SU-DHL-6 (cell line): ENCODE measurements at regions not wholly inside any gene's neighbourhood (a gene's known extent, or its start where the extent isn't known, plus 50 kb on each side); places are given as distances from the start of the nearest gene placed in this dataset.

Experiments used
- EZH2phosphoT487 ChIP-seq: fragments of 200-600 bp; sonication (generic), shearing (Covaris generic); conservative IDR thresholded peaks from 2 replicates; pipeline ENCODE4 v1.6.1; 2018; ENCODE audit warnings: mild to moderate bottlenecking, antibody characterized with exemption, low read length, moderate library complexity, mixed read lengths
- TF ChIP-seq, protein P1 (sequence below): fragments of 200-600 bp; sonication (generic); IDR thresholded peaks from one replicate; pipeline ENCODE4 v1.5.1; 2017; ENCODE audit warnings: antibody characterized with exemption, mild to moderate bottlenecking, low read length, moderate library complexity; ENCODE audit not compliant: insufficient read depth, poor library complexity, severe bottlenecking

DNA sequence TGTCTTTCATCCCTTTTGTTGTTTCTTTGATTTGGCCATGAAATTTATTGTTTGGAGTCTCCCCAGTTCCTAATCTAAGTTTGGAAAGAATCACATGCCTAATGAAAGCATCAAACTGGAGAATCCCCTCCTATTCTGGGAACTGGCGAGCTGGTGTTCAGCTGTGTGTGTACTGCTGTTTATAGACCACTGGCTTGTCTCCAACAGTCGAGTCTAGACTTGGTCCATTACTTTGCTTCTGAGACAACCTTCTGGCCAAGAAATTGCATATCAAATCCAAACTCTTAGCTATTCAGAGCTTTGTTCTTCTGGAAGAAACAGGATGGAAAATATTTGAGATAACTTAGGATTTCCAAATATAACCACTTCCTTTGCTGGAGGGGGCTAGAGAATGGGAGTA, 111.5 kb upstream of the THSD7B start:
- TF ChIP-seq, protein P1, sequence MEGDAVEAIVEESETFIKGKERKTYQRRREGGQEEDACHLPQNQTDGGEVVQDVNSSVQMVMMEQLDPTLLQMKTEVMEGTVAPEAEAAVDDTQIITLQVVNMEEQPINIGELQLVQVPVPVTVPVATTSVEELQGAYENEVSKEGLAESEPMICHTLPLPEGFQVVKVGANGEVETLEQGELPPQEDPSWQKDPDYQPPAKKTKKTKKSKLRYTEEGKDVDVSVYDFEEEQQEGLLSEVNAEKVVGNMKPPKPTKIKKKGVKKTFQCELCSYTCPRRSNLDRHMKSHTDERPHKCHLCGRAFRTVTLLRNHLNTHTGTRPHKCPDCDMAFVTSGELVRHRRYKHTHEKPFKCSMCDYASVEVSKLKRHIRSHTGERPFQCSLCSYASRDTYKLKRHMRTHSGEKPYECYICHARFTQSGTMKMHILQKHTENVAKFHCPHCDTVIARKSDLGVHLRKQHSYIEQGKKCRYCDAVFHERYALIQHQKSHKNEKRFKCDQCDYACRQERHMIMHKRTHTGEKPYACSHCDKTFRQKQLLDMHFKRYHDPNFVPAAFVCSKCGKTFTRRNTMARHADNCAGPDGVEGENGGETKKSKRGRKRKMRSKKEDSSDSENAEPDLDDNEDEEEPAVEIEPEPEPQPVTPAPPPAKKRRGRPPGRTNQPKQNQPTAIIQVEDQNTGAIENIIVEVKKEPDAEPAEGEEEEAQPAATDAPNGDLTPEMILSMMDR, result no peak
- no peak for TF ChIP-seq EZH2phosphoT487
